ENCODE measurements at regions not wholly inside any gene's neighbourhood (a gene's known extent, or its start where the extent isn't known, plus 50 kb on each side); places are given as distances from the start of the nearest gene placed in this dataset.
"Not testable (repeated sequence)": the region's sequence is repeated elsewhere in the genome, so short reads cannot be mapped to it uniquely, and the experiment has no call there.

- Histone ChIP-seq H2AFZ (ENCODE audit: low read length) (peak overlapping the region; percentile 94), H3K27me3 (ENCODE audit: insufficient read depth, low read length) (no peaks in the 10 kb centered on the region)
- no peak for DNase-seq (ENCODE audit: insufficient read length, low spot score, missing footprints)
These were observed 141.1 kb upstream of the ABI3BP start for GRCh38 chr3:101134331-101134730.

GRCh38 chr3:101133652-101134051 lies 140.4 kb upstream of the ABI3BP start:
- Histone ChIP-seq H3K27ac (ENCODE audit: low read depth, low read length) (no peak overlapping the region), H3K4me2 (ENCODE audit: insufficient read depth, low read length) (peak overlapping the region; percentile 57), H3K4me1 (ENCODE audit: insufficient read depth, low read length) (peaks cover 3% of the 10 kb centered on the region), H3K4me3 (ENCODE audit: insufficient read depth, low read length) (no peak overlapping the region), H3K36me3 (ENCODE audit: insufficient read depth, low read length) (no peaks in the 10 kb centered on the region), H4K20me1 (ENCODE audit: insufficient read depth, low read length) (no peaks in the 10 kb centered on the region), H3K9me3 (ENCODE audit: low read depth, low read length) (no peaks in the 10 kb centered on the region), H2AFZ (ENCODE audit: low read length) (peak overlapping the region; percentile 94), H3K27me3 (ENCODE audit: insufficient read depth, low read length) (no peaks in the 10 kb centered on the region), H3K79me2 (ENCODE audit: insufficient read depth, low read length) (no peaks in the 10 kb centered on the region)
- TF ChIP-seq CTCF (IDR thresholded peaks at IDR 0.05; ENCODE audit: extremely low read depth, low read depth, low read length) = no peak
- DNase-seq (ENCODE audit: insufficient read length, low spot score, missing footprints) = no peak

More at GRCh38 chr3:101134331-101134730, 141.1 kb upstream of the ABI3BP start:
- Histone ChIP-seq H3K27ac (ENCODE audit: low read depth, low read length) (no peak overlapping the region), H3K36me3 (ENCODE audit: insufficient read depth, low read length) (no peaks in the 10 kb centered on the region), H3K4me3 (ENCODE audit: insufficient read depth, low read length) (no peak overlapping the region), H3K79me2 (ENCODE audit: insufficient read depth, low read length) (no peaks in the 10 kb centered on the region), H3K4me2 (ENCODE audit: insufficient read depth, low read length) (no peak overlapping the region), H4K20me1 (ENCODE audit: insufficient read depth, low read length) (no peaks in the 10 kb centered on the region), H3K4me1 (ENCODE audit: insufficient read depth, low read length) (no peaks in the 10 kb centered on the region), H3K9me3 (ENCODE audit: low read depth, low read length) (no peaks in the 10 kb centered on the region)
- TF ChIP-seq CTCF (IDR thresholded peaks at IDR 0.05; ENCODE audit: extremely low read depth, low read depth, low read length) = no peak

- H4K20me1 ChIP-seq (ENCODE audit: insufficient read depth, low read length); H3K4me3 ChIP-seq (ENCODE audit: insufficient read depth, low read length); H3K27me3 ChIP-seq (ENCODE audit: insufficient read depth, low read length); H3K27ac ChIP-seq (ENCODE audit: low read depth, low read length); H3K4me2 ChIP-seq (ENCODE audit: insufficient read depth, low read length); H3K4me1 ChIP-seq (ENCODE audit: insufficient read depth, low read length); H3K79me2 ChIP-seq (ENCODE audit: insufficient read depth, low read length); H3K36me3 ChIP-seq (ENCODE audit: insufficient read depth, low read length); DNase-seq (ENCODE audit: insufficient read length, low spot score, missing footprints); H3K9me3 ChIP-seq (ENCODE audit: low read depth, low read length): not testable (repeated sequence)
- peak overlapping the region; percentile 94 for H2AFZ ChIP-seq (ENCODE audit: low read length)
These were observed 140.0 kb upstream of the ABI3BP start for GRCh38 chr3:101133197-101133596.

DNA sequence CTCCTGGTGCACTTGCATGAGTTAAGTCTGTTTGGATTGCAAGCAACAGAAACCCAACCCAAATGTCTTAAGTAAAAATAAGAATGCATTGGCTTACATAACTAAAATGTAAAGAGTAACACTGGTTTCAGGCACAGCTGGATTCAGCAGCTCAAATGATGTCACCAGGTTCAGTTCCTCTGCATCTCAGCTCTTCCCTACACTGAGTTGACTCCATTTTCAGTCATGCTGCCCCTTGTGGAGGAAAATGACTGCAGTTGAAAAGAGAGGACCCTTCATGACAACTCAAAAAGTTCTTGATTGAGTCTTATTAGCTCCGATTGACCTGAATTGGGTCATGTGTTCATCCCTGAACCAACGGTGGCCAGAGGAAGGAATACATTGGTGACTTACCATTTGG lies 138.5 kb upstream of the ABI3BP start:
- no peaks in the 10 kb centered on the region for H3K36me3 ChIP-seq (ENCODE audit: insufficient read depth, low read length)
- no peaks in the 10 kb centered on the region for H3K79me2 ChIP-seq (ENCODE audit: insufficient read depth, low read length)
- peaks cover 3% of the 10 kb centered on the region for H3K4me1 ChIP-seq (ENCODE audit: insufficient read depth, low read length)
- H2AFZ ChIP-seq (ENCODE audit: low read length) = no peak overlapping the region
- no peak overlapping the region for H3K4me3 ChIP-seq (ENCODE audit: insufficient read depth, low read length)
- no peaks in the 10 kb centered on the region for H3K27me3 ChIP-seq (ENCODE audit: insufficient read depth, low read length)
- no peaks in the 10 kb centered on the region for H4K20me1 ChIP-seq (ENCODE audit: insufficient read depth, low read length)
- no peak overlapping the region for H3K27ac ChIP-seq (ENCODE audit: low read depth, low read length)
- no peak overlapping the region for H3K4me2 ChIP-seq (ENCODE audit: insufficient read depth, low read length)
- no peaks in the 10 kb centered on the region for H3K9me3 ChIP-seq (ENCODE audit: low read depth, low read length)
- DNase-seq (ENCODE audit: insufficient read length, low spot score, missing footprints) = no peak
- no peak for TF ChIP-seq CTCF (IDR thresholded peaks at IDR 0.05; ENCODE audit: extremely low read depth, low read depth, low read length)

Measured in osteoblast (primary cell).